ENCODE measurements at regions not wholly inside any gene's neighbourhood (a gene's known extent, or its start where the extent isn't known, plus 50 kb on each side); places are given as distances from the start of the nearest gene placed in this dataset.

- no peak for DNase-seq (ENCODE audit: low read depth, low spot score)
- peak; percentile 76 for FAIRE-seq
- no peak overlapping the region for H3K27ac ChIP-seq (ENCODE audit: control insufficient read depth, insufficient read depth, low read length)
- no peaks in the 10 kb centered on the region for H3K79me2 ChIP-seq (ENCODE audit: control insufficient read depth, insufficient read depth, low read length)
- no peak for TF ChIP-seq EZH2 (IDR thresholded peaks at IDR 0.05; ENCODE audit: low read length)
- TF ChIP-seq, protein P1, sequence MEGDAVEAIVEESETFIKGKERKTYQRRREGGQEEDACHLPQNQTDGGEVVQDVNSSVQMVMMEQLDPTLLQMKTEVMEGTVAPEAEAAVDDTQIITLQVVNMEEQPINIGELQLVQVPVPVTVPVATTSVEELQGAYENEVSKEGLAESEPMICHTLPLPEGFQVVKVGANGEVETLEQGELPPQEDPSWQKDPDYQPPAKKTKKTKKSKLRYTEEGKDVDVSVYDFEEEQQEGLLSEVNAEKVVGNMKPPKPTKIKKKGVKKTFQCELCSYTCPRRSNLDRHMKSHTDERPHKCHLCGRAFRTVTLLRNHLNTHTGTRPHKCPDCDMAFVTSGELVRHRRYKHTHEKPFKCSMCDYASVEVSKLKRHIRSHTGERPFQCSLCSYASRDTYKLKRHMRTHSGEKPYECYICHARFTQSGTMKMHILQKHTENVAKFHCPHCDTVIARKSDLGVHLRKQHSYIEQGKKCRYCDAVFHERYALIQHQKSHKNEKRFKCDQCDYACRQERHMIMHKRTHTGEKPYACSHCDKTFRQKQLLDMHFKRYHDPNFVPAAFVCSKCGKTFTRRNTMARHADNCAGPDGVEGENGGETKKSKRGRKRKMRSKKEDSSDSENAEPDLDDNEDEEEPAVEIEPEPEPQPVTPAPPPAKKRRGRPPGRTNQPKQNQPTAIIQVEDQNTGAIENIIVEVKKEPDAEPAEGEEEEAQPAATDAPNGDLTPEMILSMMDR (optimal IDR thresholded peaks at IDR 0.05 in 1 of 3, IDR thresholded peaks at IDR 0.05 in 1 of 3, conservative IDR thresholded peaks at IDR 0.05 in 1 of 3; ENCODE audit: extremely low read depth in 1 of 3, insufficient read depth in 2 of 3, low read length in 3 of 3) = no peak
- H3K9ac ChIP-seq (ENCODE audit: control insufficient read depth, extremely low read depth, insufficient read depth, low read length) = no peak overlapping the region
- H3K27me3 ChIP-seq (ENCODE audit: control insufficient read depth, extremely low read depth, insufficient read depth, low read length) = no peaks in the 10 kb centered on the region
- peak overlapping the region; percentile 1 for H3K4me2 ChIP-seq (ENCODE audit: control insufficient read depth, extremely low read depth, insufficient read depth, low read depth, low read length)
- no peaks in the 10 kb centered on the region for H3K36me3 ChIP-seq (ENCODE audit: control insufficient read depth in 2 of 2, extremely low read depth in 1 of 2, insufficient read depth in 2 of 2, low read length in 2 of 2)
- H3K9me3 ChIP-seq (ENCODE audit: control insufficient read depth, low read depth, low read length) = no peaks in the 10 kb centered on the region
- H2AFZ ChIP-seq (ENCODE audit: control insufficient read depth, low read length) = no peak overlapping the region
- dilution Hi-C loops (cut with MboI; ENCODE audit: extremely low pct_ligation_motif_present, low sequenced_read_pairs) = no loop called here
- H3K9me1 ChIP-seq (ENCODE audit: control insufficient read depth, extremely low read depth, insufficient read depth, low read length) = no peaks in the 10 kb centered on the region
- H4K20me1 ChIP-seq (ENCODE audit: control insufficient read depth, extremely low read depth, insufficient read depth, low read length) = no peaks in the 10 kb centered on the region
- peaks cover 8% of the 10 kb centered on the region for H3K4me1 ChIP-seq (ENCODE audit: control insufficient read depth, extremely low read depth, insufficient read depth, low read length)
- no peak overlapping the region for H3K4me3 ChIP-seq (ENCODE audit: control insufficient read depth in 2 of 3, extremely low read depth in 1 of 3, insufficient read depth in 2 of 3, low read depth in 1 of 3, low read length in 3 of 3)
Observed at GRCh38 chr13:47121092-47121763, 224.4 kb upstream of the HTR2A start.

DNA sequence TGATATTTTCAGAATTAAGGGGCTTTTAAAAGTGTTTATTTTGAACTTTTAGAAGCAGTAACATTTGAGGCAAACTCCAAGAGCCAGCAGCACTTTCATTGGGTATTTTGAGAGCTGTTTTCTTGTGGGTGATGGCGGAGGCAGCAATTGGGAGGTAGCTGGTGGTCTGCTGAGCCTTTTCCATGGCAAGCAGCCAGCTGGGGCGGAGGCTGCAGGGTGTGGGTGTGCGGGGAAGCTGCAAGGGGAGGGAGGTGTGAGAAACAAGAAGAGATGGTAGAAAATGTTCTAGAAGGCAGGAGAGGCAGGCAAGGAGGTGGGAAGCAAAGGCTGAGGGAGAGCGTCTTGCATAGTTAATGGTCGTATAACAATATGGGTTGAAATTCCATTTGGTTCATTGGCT lies 223.4 kb upstream of the HTR2A start:
- peaks cover 8% of the 10 kb centered on the region for H3K4me1 ChIP-seq (ENCODE audit: control insufficient read depth, extremely low read depth, insufficient read depth, low read length)
- TF ChIP-seq EZH2 (IDR thresholded peaks at IDR 0.05; ENCODE audit: low read length) = no peak
- TF ChIP-seq, protein P1 (optimal IDR thresholded peaks at IDR 0.05 in 1 of 3, IDR thresholded peaks at IDR 0.05 in 1 of 3, conservative IDR thresholded peaks at IDR 0.05 in 1 of 3; ENCODE audit: extremely low read depth in 1 of 3, insufficient read depth in 2 of 3, low read length in 3 of 3) = no peak
- no peak overlapping the region for H3K4me2 ChIP-seq (ENCODE audit: control insufficient read depth, extremely low read depth, insufficient read depth, low read depth, low read length)
- no peaks in the 10 kb centered on the region for H3K27me3 ChIP-seq (ENCODE audit: control insufficient read depth, extremely low read depth, insufficient read depth, low read length)
- no peaks in the 10 kb centered on the region for H3K9me3 ChIP-seq (ENCODE audit: control insufficient read depth, low read depth, low read length)
- H3K79me2 ChIP-seq (ENCODE audit: control insufficient read depth, insufficient read depth, low read length) = no peaks in the 10 kb centered on the region
- H4K20me1 ChIP-seq (ENCODE audit: control insufficient read depth, extremely low read depth, insufficient read depth, low read length) = no peaks in the 10 kb centered on the region
- dilution Hi-C loops (cut with MboI; ENCODE audit: extremely low pct_ligation_motif_present, low sequenced_read_pairs) = no loop called here
- H3K27ac ChIP-seq (ENCODE audit: control insufficient read depth, insufficient read depth, low read length) = no peak overlapping the region
- H3K36me3 ChIP-seq (ENCODE audit: control insufficient read depth in 2 of 2, extremely low read depth in 1 of 2, insufficient read depth in 2 of 2, low read length in 2 of 2) = no peaks in the 10 kb centered on the region
- H2AFZ ChIP-seq (ENCODE audit: control insufficient read depth, low read length) = no peak overlapping the region
- no peak overlapping the region for H3K9ac ChIP-seq (ENCODE audit: control insufficient read depth, extremely low read depth, insufficient read depth, low read length)
- H3K9me1 ChIP-seq (ENCODE audit: control insufficient read depth, extremely low read depth, insufficient read depth, low read length) = no peaks in the 10 kb centered on the region
- no peak for DNase-seq (ENCODE audit: low read depth, low spot score)
- no peak for FAIRE-seq
- H3K4me3 ChIP-seq (ENCODE audit: control insufficient read depth in 2 of 3, extremely low read depth in 1 of 3, insufficient read depth in 2 of 3, low read depth in 1 of 3, low read length in 3 of 3) = no peak overlapping the region
